Astrocyte of the spinal cord (primary cell): ENCODE measurements at regions not wholly inside any gene's neighbourhood (a gene's known extent, or its start where the extent isn't known, plus 50 kb on each side); places are given as distances from the start of the nearest gene placed in this dataset.

Source experiments
- DNase-seq: peaks from one replicate; pipeline ENCODE4 v3.0.0; 2011; ENCODE audit warnings: low read depth, low spot score
- H3K4me3 ChIP-seq: 2 replicates; pipeline ENCODE4 v1.5.1; 2011; ENCODE audit warnings: low read depth, mild to moderate bottlenecking, low read length, moderate library complexity
- in situ Hi-C: cut with HindIII; loops from 2 replicates; pipeline ENCODE4 v1.10.0; 2017; ENCODE audit warnings: low sequenced_read_pairs
- TF ChIP-seq, protein P1 (sequence below): IDR thresholded peaks from 2 replicates; pipeline ENCODE4 v1.5.1; 2012; ENCODE audit warnings: low read depth, mild to moderate bottlenecking, low read length, inconsistent platforms

DNA sequence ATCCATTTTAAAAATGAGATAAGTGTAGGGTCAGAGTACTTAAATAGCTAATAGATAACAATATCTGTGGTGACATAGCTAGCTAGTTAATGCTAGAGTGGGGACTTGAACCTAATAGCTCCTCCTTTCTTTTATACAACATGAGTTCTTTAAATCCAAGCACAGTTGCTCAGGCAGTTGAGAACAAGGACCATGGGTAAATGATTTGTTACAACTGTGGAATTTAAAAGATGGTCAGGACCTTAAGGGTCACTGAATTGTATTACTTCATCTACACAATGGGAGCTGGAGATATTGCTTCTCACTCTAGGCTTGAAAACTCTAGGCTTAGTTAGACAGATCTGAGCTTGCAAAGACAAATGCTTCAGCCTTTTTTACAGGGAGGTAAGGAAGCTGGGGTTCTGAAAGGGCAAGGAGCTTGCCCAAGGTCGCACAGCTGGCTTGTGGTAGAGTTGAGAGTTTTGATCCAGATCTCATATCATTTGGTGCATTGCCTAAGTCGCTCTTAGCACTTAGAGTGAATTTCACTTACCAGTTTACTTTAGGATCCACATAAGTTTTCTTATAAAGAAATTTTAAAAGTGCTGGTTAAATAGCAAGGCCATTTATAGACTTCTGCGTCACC lies 90.2 kb downstream of the EDEM1 start:
- no peak overlapping the region for H3K4me3 ChIP-seq
- TF ChIP-seq, protein P1, sequence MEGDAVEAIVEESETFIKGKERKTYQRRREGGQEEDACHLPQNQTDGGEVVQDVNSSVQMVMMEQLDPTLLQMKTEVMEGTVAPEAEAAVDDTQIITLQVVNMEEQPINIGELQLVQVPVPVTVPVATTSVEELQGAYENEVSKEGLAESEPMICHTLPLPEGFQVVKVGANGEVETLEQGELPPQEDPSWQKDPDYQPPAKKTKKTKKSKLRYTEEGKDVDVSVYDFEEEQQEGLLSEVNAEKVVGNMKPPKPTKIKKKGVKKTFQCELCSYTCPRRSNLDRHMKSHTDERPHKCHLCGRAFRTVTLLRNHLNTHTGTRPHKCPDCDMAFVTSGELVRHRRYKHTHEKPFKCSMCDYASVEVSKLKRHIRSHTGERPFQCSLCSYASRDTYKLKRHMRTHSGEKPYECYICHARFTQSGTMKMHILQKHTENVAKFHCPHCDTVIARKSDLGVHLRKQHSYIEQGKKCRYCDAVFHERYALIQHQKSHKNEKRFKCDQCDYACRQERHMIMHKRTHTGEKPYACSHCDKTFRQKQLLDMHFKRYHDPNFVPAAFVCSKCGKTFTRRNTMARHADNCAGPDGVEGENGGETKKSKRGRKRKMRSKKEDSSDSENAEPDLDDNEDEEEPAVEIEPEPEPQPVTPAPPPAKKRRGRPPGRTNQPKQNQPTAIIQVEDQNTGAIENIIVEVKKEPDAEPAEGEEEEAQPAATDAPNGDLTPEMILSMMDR, result no peak
- no peak for DNase-seq
- in situ Hi-C loops, result no loop called here

DNA sequence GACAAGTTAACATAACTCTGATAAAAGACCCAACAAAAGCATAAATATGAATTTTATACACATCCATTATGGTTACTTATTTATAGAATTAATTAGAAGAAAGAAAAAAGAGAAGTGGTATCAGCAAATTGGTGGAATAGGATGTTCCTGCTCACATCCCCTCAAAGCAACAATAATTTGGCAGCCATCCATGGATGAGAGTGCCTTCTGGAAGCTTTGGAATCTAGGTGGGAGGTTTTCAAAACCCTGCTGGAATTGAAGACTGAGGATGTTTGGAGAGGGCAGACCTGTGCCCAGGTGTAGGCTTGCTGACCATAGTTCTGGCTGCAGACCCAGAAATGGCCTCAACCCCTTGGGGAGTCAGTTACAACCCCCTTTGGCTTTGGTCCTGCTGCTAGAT lies 91.2 kb downstream of the EDEM1 start:
- TF ChIP-seq, protein P1, result no peak
- H3K4me3 ChIP-seq, result no peak overlapping the region
- DNase-seq, result no peak
- in situ Hi-C loops, result no loop called here

DNA sequence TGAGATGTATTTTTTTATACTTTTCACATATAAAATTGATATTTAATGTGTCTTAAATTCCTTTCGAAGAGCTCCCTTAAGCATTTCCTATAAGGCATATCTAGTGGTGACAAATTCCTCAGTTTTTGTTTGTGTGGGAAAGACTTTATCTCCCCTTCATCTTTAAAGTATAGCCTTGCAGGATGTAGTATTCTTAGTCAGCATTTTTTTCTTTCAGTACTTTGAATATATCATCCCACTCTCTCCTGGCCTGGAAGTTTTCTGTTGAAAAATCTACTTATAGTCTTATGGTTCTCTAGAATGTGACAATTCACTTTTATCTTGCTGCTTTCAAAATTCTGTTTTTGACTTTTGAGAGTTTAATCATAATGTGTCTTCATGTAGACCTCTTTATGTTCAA lies 95.2 kb downstream of the EDEM1 start:
- TF ChIP-seq, protein P1, result no peak
- no peak for DNase-seq
- in situ Hi-C loops, result no loop called here
- no peak overlapping the region for H3K4me3 ChIP-seq

DNA sequence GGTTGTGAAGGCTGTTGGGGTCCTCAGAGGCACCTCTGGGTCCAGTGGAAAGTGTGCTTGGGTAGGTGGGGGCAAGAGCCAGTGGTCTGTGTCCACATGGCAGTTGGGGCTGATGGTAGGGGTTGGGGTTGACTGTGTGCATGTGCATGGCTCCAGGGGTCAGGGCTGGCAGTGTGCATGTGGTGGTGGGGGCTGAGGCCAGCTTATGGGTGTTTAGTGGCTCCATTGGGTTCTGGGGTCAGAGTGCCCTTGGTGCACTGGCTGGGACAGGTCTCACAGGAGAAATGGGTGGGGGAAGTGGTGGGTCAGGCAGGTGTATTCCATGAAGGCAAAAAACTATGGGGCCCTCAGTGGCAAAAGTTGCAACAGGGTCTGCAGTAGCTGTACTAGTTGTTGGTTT lies 97.9 kb downstream of the EDEM1 start:
- TF ChIP-seq, protein P1, result no peak
- DNase-seq, result no peak
- in situ Hi-C loops, result no loop called here

DNA sequence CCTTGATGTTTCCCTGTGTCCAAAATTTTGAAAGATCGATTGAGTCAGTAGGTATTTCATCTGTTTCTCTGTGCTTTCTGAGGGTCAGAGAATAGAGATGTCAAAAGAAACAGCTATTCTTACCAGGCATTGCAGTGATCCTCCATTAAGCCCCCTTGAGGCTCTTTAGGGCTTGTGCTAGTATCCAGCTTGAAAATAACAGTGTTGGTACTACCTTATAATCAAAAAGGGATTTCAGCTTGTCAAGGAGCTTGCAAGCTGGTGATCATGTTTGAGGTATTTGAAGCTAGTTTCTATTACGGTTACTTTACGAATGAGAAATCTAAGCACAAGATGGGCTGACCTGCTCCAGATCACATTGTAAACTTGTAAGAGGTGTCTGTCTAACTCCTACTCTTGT lies 103.4 kb downstream of the EDEM1 start:
- in situ Hi-C loops, result no loop called here
- no peak overlapping the region for H3K4me3 ChIP-seq
- TF ChIP-seq, protein P1, result no peak
- no peak for DNase-seq

More for the DNA sequence above, 97.9 kb downstream of the EDEM1 start:
- no peak overlapping the region for H3K4me3 ChIP-seq

DNA sequence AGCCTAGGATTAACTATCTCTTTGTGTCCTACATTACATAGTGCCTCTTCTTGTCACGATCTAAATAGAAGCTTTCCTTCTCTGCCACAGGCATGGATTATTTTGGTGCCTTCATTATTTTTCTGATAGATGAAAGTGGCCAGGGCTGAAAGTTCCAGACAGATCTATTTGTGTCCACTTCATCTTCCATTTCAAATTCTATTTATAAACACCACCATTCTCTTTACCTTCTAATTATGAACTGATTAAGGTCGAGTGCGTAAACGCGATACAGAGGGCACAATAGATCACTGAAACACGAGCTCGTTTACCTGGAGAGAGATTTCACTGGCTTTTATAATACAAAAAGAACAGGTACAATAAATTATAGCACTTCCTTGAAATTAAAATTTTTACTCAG lies 105.0 kb downstream of the EDEM1 start:
- H3K4me3 ChIP-seq, result no peak overlapping the region
- in situ Hi-C loops, result no loop called here
- TF ChIP-seq, protein P1, result no peak
- DNase-seq, result no peak
